ENCODE measurements at regions not wholly inside any gene's neighbourhood (a gene's known extent, or its start where the extent isn't known, plus 50 kb on each side); places are given as distances from the start of the nearest gene placed in this dataset.

GRCh38 chr10:8576911-8577310 lies 522.4 kb downstream of the GATA3 start:
- no peak for TF ChIP-seq FOXM1 (IDR thresholded peaks at IDR 0.05; ENCODE audit: borderline replicate concordance, low read depth)
- no peak for TF ChIP-seq CEBPB (IDR thresholded peaks at IDR 0.05)
- TF ChIP-seq USF1 (IDR thresholded peaks at IDR 0.05) = no peak
